ENCODE measurements at regions not wholly inside any gene's neighbourhood (a gene's known extent, or its start where the extent isn't known, plus 50 kb on each side); places are given as distances from the start of the nearest gene placed in this dataset.

DNA sequence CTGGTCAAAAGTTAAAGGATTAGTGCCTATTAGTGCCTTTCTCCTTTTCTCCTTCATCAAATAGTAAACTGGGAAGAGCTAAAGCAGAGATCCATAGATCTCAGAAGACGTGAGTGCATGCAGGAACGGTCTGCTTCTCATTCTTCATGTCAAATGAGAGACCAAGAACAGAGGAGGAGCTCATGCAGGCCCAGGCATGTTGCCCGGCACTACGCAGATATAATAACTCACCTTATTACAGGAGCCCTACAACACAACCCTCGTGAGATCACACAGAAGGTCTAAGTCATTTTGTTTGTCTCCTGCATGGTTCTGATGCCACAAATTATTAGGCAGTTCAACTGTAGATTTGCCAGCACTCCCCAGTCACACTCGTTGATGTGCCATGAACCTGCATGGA lies 71.8 kb downstream of the CMPK2 start:
- in situ Hi-C loops (cut with HindIII; ENCODE audit: extremely low pct_ligation_motif_present, low pct_unique_long_range_greater_than_20kb), result no loop called here
- CTCF ChIA-PET (ENCODE audit: low intra/inter-chr PET ratio, low total read pairs), result no interaction called here

DNA sequence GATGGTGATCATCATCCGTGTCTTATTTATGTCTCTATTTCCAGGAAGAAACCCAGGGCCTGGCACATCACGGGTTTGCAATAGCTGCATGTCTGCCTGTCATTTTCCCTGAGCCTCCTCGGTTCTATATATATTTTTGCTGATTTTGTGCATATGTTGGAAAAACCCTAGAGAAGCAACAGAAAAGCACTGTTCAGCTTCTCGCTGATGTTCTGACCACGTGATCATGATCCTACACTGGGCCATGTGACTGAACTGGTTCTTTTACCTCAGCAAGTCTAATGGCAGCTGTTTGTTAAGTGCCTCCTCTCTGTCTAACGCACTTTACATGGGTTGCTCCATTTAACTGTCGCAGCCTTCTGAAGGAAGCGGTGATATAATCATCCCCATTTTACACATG lies 71.3 kb downstream of the CMPK2 start:
- Histone ChIP-seq H3K27me3 (ENCODE audit: control insufficient read depth in 1 of 2, insufficient read depth in 2 of 2, low read length in 2 of 2) (peaks cover 0 to 10% of the 10 kb centered on the region in 2 experiments; a peak in 2 of 5 replicates), H3K36me3 (replicated peaks in 1 of 2; ENCODE audit: control insufficient read depth in 1 of 2, insufficient read depth in 2 of 2, low read length in 2 of 2) (no peaks in the 10 kb centered on the region), H3K79me2 (ENCODE audit: insufficient read depth, low read length) (no peaks in the 10 kb centered on the region), H2AFZ (ENCODE audit: low read length) (no peak overlapping the region), H3K4me2 (ENCODE audit: low read depth, low read length) (no peak overlapping the region), H3K4me3 (replicated peaks in 1 of 3; ENCODE audit: insufficient read depth in 1 of 3, low read depth in 2 of 3, low read length in 3 of 3) (no peak overlapping the region), H3K9ac (ENCODE audit: insufficient read depth, low read depth, low read length) (no peak overlapping the region), H3K9me3 (ENCODE audit: low read length) (no peaks in the 10 kb centered on the region), H3K27ac (ENCODE audit: extremely low read length, insufficient read depth, low read length) (no peak overlapping the region), H4K20me1 (ENCODE audit: insufficient read depth, low read length) (no peaks in the 10 kb centered on the region), H3K4me1 (ENCODE audit: insufficient read depth, low read length) (no peaks in the 10 kb centered on the region)
- FAIRE-seq (no peak), ATAC-seq (no peak), DNase-seq (ENCODE audit: low spot score) (no peak)
- POLR2A ChIA-PET, result no interaction called here
- no TSS peak for BruUV-seq (replicated peaks)
- in situ Hi-C loops (cut with HindIII; ENCODE audit: extremely low pct_ligation_motif_present, low pct_unique_long_range_greater_than_20kb), result no loop called here
- TF ChIP-seq USF2 (IDR thresholded peaks at IDR 0.05; ENCODE audit: low read depth, low read length) (peak; percentile 72), USF2 (CRISPR knock-in tag; IDR thresholded peaks at IDR 0.05; ENCODE audit: borderline replicate concordance) (no peak), RAD51 (IDR thresholded peaks at IDR 0.05; ENCODE audit: borderline replicate concordance) (peak; percentile 54; the same call in 1 of the 2 replicates), SP1 (IDR thresholded peaks at IDR 0.05) (no peak), SP1 (CRISPR knock-in tag; IDR thresholded peaks at IDR 0.05) (no peak)
- intact Hi-C loops (cut with micrococcal nuclease; ENCODE audit: unreplicated experiment), result no loop called here
- CTCF ChIA-PET (ENCODE audit: low intra/inter-chr PET ratio, low total read pairs), result no interaction called here
- WGBS (ENCODE audit: low lambda C conversion rate), result 45% methylated on average over 8 of the region's 8 CpGs

More for the DNA sequence above, 71.8 kb downstream of the CMPK2 start:
- DNase-seq (ENCODE audit: low spot score) (no peak), ATAC-seq (no peak), FAIRE-seq (no peak)
- intact Hi-C loops (cut with micrococcal nuclease; ENCODE audit: unreplicated experiment), result no loop called here
- Histone ChIP-seq H3K27ac (ENCODE audit: extremely low read length, insufficient read depth, low read length) (no peak overlapping the region), H3K9me3 (ENCODE audit: low read length) (no peaks in the 10 kb centered on the region), H2AFZ (ENCODE audit: low read length) (no peak overlapping the region), H4K20me1 (ENCODE audit: insufficient read depth, low read length) (no peaks in the 10 kb centered on the region), H3K4me3 (replicated peaks in 1 of 3; ENCODE audit: insufficient read depth in 1 of 3, low read depth in 2 of 3, low read length in 3 of 3) (no peak overlapping the region), H3K4me1 (ENCODE audit: insufficient read depth, low read length) (no peaks in the 10 kb centered on the region), H3K79me2 (ENCODE audit: insufficient read depth, low read length) (no peaks in the 10 kb centered on the region), H3K4me2 (ENCODE audit: low read depth, low read length) (no peak overlapping the region), H3K9ac (ENCODE audit: insufficient read depth, low read depth, low read length) (no peak overlapping the region), H3K36me3 (replicated peaks in 1 of 2; ENCODE audit: control insufficient read depth in 1 of 2, insufficient read depth in 2 of 2, low read length in 2 of 2) (no peaks in the 10 kb centered on the region), H3K27me3 (ENCODE audit: control insufficient read depth in 1 of 2, insufficient read depth in 2 of 2, low read length in 2 of 2) (peaks cover 0 to 7% of the 10 kb centered on the region in 2 experiments; a peak in 2 of 5 replicates)
- TF ChIP-seq, protein P1, sequence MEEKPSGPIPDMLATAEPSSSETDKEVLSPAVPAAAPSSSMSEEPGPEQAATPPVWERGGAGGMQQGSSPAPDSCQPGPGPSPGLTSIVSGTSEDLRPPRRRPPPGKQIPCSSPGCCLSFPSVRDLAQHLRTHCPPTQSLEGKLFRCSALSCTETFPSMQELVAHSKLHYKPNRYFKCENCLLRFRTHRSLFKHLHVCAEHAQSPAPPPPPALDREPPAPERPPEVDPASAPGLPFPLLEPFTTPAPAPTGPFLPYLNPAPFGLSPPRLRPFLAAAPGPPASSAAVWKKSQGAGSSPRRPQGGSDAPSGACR (CRISPR knock-in tag; IDR thresholded peaks at IDR 0.05), result no peak
- TF ChIP-seq ZNF205 (CRISPR knock-in tag; IDR thresholded peaks at IDR 0.05) (no peak), TBL1XR1 (IDR thresholded peaks at IDR 0.05; ENCODE audit: borderline replicate concordance, low read length, partially characterized antibody) (no peak), SRSF1 (optimal IDR thresholded peaks at IDR 0.05; ENCODE audit: low read depth, low read length) (no peak), SSRP1 (CRISPR knock-in tag; IDR thresholded peaks at IDR 0.05) (no peak), ZNF33A (CRISPR knock-in tag; IDR thresholded peaks at IDR 0.05; ENCODE audit: borderline replicate concordance) (no peak), NBN (conservative IDR thresholded peaks at IDR 0.05) (no peak), KDM4B (CRISPR knock-in tag; IDR thresholded peaks at IDR 0.05) (no peak)
- BruUV-seq (replicated peaks), result no TSS peak
- 29% methylated on average over 6 of the region's 6 CpGs for WGBS (ENCODE audit: low lambda C conversion rate)
- POLR2A ChIA-PET, result no interaction called here

All from HepG2 (cell line).